Hepatocyte (in vitro differentiated cells): ENCODE measurements at regions not wholly inside any gene's neighbourhood (a gene's known extent, or its start where the extent isn't known, plus 50 kb on each side); places are given as distances from the start of the nearest gene placed in this dataset.

Source experiments
- DNase-seq: peaks from one replicate; pipeline ENCODE4 v3.0.0-alpha.2; 2016; ENCODE audit warnings: low spot score
- H2AFZ ChIP-seq: fragments of 200-600 bp; sonication (generic); 2 replicates; pipeline ENCODE4 v1.6.0; 2016; ENCODE audit warnings: antibody characterized with exemption, mild to moderate bottlenecking
- H3K27ac ChIP-seq: fragments of 200-600 bp; sonication (generic); 2 replicates; pipeline ENCODE4 v1.5.1; 2016; ENCODE audit warnings: mild to moderate bottlenecking
- H3K27me3 ChIP-seq: fragments of 200-600 bp; sonication (generic); 2 replicates; pipeline ENCODE4 v1.6.1; 2016
- H3K36me3 ChIP-seq: fragments of 200-600 bp; sonication (generic); replicated peaks from 2 replicates; pipeline ENCODE4 v1.5.1; 2016; ENCODE audit warnings: low read depth; ENCODE audit not compliant: insufficient read depth
- H3K4me1 ChIP-seq: fragments of 200-600 bp; sonication (generic); 2 replicates; pipeline ENCODE4 v1.5.1; 2016; ENCODE audit warnings: mild to moderate bottlenecking, moderate library complexity; ENCODE audit not compliant: insufficient read depth
- H3K4me2 ChIP-seq: fragments of 200-600 bp; sonication (generic); 2 replicates; pipeline ENCODE4 v1.6.0; 2016
- H3K4me3 ChIP-seq: fragments of 200-600 bp; sonication (generic); 2 replicates; pipeline ENCODE4 v1.5.1; 2016; ENCODE audit warnings: mild to moderate bottlenecking
- H3K79me2 ChIP-seq: fragments of 200-600 bp; sonication (generic); 2 replicates; pipeline ENCODE4 v1.6.0; 2017; ENCODE audit warnings: mild to moderate bottlenecking
- H3K9me2 ChIP-seq: fragments of 200-600 bp; sonication (generic); replicated peaks from 2 replicates; pipeline ENCODE4 v1.6.0; 2017; ENCODE audit warnings: mild to moderate bottlenecking; ENCODE audit not compliant: insufficient read depth
- H3K9me3 ChIP-seq: fragments of 200-600 bp; sonication (generic); 2 replicates; pipeline ENCODE4 v1.5.1; 2016; ENCODE audit warnings: low read depth, mild to moderate bottlenecking
- H4K20me1 ChIP-seq: fragments of 200-600 bp; sonication (generic); 2 replicates; pipeline ENCODE4 v1.6.0; 2016; ENCODE audit warnings: mild to moderate bottlenecking; ENCODE audit not compliant: insufficient read depth, poor library complexity, severe bottlenecking
- EZH2 ChIP-seq: fragments of 200-600 bp; sonication (generic); IDR thresholded peaks from 2 replicates; pipeline ENCODE4 v1.6.1; 2016; ENCODE audit warnings: antibody characterized with exemption, mild to moderate bottlenecking, borderline replicate concordance
- EZH2phosphoT487 ChIP-seq: fragments of 200-600 bp; sonication (generic); IDR thresholded peaks from one replicate; pipeline ENCODE4 v1.6.1; 2018; ENCODE audit warnings: antibody characterized with exemption, mild to moderate bottlenecking, low read depth, moderate library complexity; ENCODE audit not compliant: unreplicated experiment, severe bottlenecking
- WGBS: methylation state at CpG from one replicate; pipeline ENCODE4 v1.1.6; 2016; ENCODE audit warnings: low lambda C conversion rate; ENCODE audit errors: missing lambda C conversion rate; 5-methylcytosine and 5-hydroxymethylcytosine counted together
- TF ChIP-seq, protein P1 (sequence below): fragments of 200-600 bp; sonication (generic); IDR thresholded peaks from 2 replicates; pipeline ENCODE4 v1.5.1; 2016; ENCODE audit warnings: antibody characterized with exemption, mild to moderate bottlenecking; ENCODE audit not compliant: poor library complexity

DNA sequence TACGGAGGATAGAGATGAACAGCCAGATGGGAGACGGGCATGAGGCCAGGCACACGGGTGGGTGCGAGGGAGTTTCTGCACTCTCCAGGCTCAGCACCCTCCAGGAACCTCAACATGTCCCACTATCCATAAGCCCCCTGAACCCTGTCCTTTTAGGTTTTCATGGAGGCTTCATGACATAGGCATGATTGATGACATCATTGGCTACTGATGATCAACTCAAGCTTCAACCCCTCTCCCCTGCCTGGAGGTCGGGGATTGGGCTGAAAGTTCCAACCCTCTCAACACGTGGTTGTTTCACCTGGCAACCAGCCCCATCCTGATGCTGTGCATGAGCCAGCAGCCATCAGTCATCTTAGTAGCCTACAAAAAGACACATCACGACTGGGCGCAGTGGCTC, 360.7 kb upstream of the AUTS2 start:
- WGBS: 85% methylated on average over 8 of the region's 8 CpGs

DNA sequence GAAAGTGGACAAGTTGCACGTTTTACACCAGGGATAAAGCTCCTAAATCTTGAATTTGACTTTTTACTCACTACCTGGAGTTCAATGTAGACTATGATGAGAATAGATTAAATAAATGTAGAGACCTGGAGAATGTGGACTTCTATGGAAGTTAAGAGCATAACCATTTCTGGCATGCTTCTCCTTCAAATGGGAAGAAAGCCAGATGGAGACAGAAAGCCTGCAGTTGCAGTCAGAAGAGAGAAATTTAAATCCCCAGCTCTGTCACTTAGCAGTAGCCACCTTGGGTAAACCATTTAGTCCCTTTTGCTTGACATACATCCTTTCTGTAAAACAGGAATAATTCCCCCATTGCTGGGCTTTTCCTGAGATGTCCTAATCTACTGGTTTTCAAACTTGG, 355.3 kb upstream of the AUTS2 start:
- H3K4me2 ChIP-seq: no peak overlapping the region
- no peaks in the 10 kb centered on the region for H3K4me1 ChIP-seq
- no peaks in the 10 kb centered on the region for H3K9me2 ChIP-seq
- H2AFZ ChIP-seq: no peak overlapping the region
- H3K79me2 ChIP-seq: no peaks in the 10 kb centered on the region
- H3K4me3 ChIP-seq: no peak overlapping the region
- TF ChIP-seq, protein P1, sequence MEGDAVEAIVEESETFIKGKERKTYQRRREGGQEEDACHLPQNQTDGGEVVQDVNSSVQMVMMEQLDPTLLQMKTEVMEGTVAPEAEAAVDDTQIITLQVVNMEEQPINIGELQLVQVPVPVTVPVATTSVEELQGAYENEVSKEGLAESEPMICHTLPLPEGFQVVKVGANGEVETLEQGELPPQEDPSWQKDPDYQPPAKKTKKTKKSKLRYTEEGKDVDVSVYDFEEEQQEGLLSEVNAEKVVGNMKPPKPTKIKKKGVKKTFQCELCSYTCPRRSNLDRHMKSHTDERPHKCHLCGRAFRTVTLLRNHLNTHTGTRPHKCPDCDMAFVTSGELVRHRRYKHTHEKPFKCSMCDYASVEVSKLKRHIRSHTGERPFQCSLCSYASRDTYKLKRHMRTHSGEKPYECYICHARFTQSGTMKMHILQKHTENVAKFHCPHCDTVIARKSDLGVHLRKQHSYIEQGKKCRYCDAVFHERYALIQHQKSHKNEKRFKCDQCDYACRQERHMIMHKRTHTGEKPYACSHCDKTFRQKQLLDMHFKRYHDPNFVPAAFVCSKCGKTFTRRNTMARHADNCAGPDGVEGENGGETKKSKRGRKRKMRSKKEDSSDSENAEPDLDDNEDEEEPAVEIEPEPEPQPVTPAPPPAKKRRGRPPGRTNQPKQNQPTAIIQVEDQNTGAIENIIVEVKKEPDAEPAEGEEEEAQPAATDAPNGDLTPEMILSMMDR: no peak
- TF ChIP-seq EZH2phosphoT487 (no peak), EZH2 (no peak)
- H3K9me3 ChIP-seq: no peaks in the 10 kb centered on the region
- H4K20me1 ChIP-seq: no peaks in the 10 kb centered on the region
- no peak for DNase-seq
- H3K36me3 ChIP-seq: no peaks in the 10 kb centered on the region
- WGBS: 81% methylated on average over 1 of the region's 1 CpG
- no peaks in the 10 kb centered on the region for H3K27me3 ChIP-seq
- no peak overlapping the region for H3K27ac ChIP-seq

More for the DNA sequence above, 360.7 kb upstream of the AUTS2 start:
- DNase-seq: no peak
- Histone ChIP-seq H3K4me3 (no peak overlapping the region), H3K4me1 (no peaks in the 10 kb centered on the region), H3K4me2 (no peak overlapping the region), H3K79me2 (no peaks in the 10 kb centered on the region), H3K9me3 (no peaks in the 10 kb centered on the region), H3K9me2 (no peaks in the 10 kb centered on the region), H4K20me1 (no peaks in the 10 kb centered on the region), H3K27me3 (peaks cover 13% of the 10 kb centered on the region), H3K36me3 (no peaks in the 10 kb centered on the region), H3K27ac (no peak overlapping the region), H2AFZ (no peak overlapping the region)
- TF ChIP-seq EZH2 (no peak), EZH2phosphoT487 (no peak)
- TF ChIP-seq, protein P1: no peak

DNA sequence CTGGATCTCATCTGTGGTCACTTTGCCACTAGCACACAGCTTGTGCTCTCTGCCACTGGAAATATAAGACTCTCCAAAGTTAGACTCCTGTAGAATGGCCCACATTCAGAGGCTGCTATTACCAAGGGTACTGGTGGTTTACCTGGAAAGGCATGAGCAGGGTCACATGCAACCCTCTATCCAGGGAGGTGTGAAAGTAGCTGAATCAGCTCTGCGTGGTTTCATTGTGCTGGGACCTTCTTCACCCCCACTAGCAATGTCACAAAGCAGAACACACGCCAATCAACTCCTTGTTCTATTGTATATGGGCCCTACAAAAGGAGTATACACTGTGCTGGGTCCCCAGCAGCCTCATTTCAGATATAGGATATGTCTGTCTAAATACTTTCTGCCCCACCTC, 353.6 kb upstream of the AUTS2 start:
- whole genome bisulfite sequencing: 90% methylated on average over 2 of the region's 2 CpGs
- H3K4me3 ChIP-seq: no peak overlapping the region
- H3K36me3 ChIP-seq: no peaks in the 10 kb centered on the region
- no peak overlapping the region for H2AFZ ChIP-seq
- no peaks in the 10 kb centered on the region for H3K79me2 ChIP-seq
- H4K20me1 ChIP-seq: no peaks in the 10 kb centered on the region
- no peak overlapping the region for H3K27ac ChIP-seq
- no peak overlapping the region for H3K4me2 ChIP-seq
- no peak for TF ChIP-seq EZH2
- TF ChIP-seq EZH2phosphoT487: no peak
- TF ChIP-seq, protein P1: no peak
- H3K27me3 ChIP-seq: no peaks in the 10 kb centered on the region
- H3K9me2 ChIP-seq: no peaks in the 10 kb centered on the region
- H3K9me3 ChIP-seq: no peaks in the 10 kb centered on the region
- no peak for DNase-seq
- H3K4me1 ChIP-seq: no peaks in the 10 kb centered on the region

DNA sequence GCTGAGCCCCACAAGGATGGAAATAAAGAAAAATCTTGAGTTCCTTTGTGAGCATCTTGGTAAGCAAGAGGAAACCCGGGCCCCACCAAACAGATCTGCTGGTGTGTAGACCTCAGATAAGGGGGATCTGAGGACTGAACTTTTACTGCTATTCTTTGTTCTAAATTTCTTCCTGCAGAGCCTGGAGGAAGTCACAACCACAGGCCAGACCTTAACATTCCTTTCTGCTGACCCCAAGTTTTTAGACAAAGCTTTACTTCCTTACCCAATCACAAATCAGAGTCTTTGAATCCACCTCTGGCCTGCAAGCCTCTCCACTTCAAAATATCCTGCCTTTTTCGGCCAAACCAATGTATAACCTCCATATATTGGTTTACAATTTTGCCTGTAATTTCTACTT, 352.6 kb upstream of the AUTS2 start:
- DNase-seq: no peak
- H3K27ac ChIP-seq: no peak overlapping the region
- WGBS: 47% methylated on average over 2 of the region's 2 CpGs
- no peak overlapping the region for H3K4me3 ChIP-seq
- no peak overlapping the region for H3K4me2 ChIP-seq
- H2AFZ ChIP-seq: no peak overlapping the region
- H3K27me3 ChIP-seq: no peaks in the 10 kb centered on the region
- H3K9me3 ChIP-seq: no peaks in the 10 kb centered on the region
- no peak for TF ChIP-seq EZH2
- no peak for TF ChIP-seq EZH2phosphoT487
- TF ChIP-seq, protein P1: no peak
- no peaks in the 10 kb centered on the region for H3K36me3 ChIP-seq
- no peaks in the 10 kb centered on the region for H3K4me1 ChIP-seq
- no peaks in the 10 kb centered on the region for H3K9me2 ChIP-seq
- no peaks in the 10 kb centered on the region for H4K20me1 ChIP-seq
- H3K79me2 ChIP-seq: no peaks in the 10 kb centered on the region
